ENCODE measurements at regions not wholly inside any gene's neighbourhood (a gene's known extent, or its start where the extent isn't known, plus 50 kb on each side); places are given as distances from the start of the nearest gene placed in this dataset.

- H3K36me3 ChIP-seq (ENCODE audit: low read depth, missing control alignments), result no peaks in the 10 kb centered on the region
- H3K27me3 ChIP-seq, result no peaks in the 10 kb centered on the region
- no peak overlapping the region for H3K4me3 ChIP-seq
- intact Hi-C loops (cut with DNase I; ENCODE audit: low total_unique reads), result no loop called here
- TF ChIP-seq POLR2A (IDR thresholded peaks at IDR 0.05) (no peak), CTCF (IDR thresholded peaks at IDR 0.05) (no peak)
- H3K27ac ChIP-seq, result no peak overlapping the region
- DNase-seq, result no peak
- no peaks in the 10 kb centered on the region for H3K9me3 ChIP-seq
- H3K4me1 ChIP-seq, result peaks cover 10% of the 10 kb centered on the region
- 91 to 93% methylated on average over 1 of the region's 1 CpG for WGBS, 2 donors
Observed at GRCh38 chr10:108791794-108792474, 1131.4 kb downstream of the XPNPEP1 start.

GRCh38 chr10:108791030-108791429, 1132.3 kb downstream of the XPNPEP1 start:
- 93% methylated on average over 4 of the region's 4 CpGs for WGBS, 2 donors
- Histone ChIP-seq H3K36me3 (ENCODE audit: low read depth, missing control alignments) (no peaks in the 10 kb centered on the region), H3K4me3 (no peak overlapping the region), H3K27ac (no peak overlapping the region), H3K27me3 (no peaks in the 10 kb centered on the region), H3K4me1 (peaks cover 10% of the 10 kb centered on the region), H3K9me3 (no peaks in the 10 kb centered on the region)
- no peak for DNase-seq
- intact Hi-C loops (cut with DNase I; ENCODE audit: low total_unique reads), result no loop called here
- no peak for TF ChIP-seq POLR2A (IDR thresholded peaks at IDR 0.05)
- no peak for TF ChIP-seq CTCF (IDR thresholded peaks at IDR 0.05)

DNA sequence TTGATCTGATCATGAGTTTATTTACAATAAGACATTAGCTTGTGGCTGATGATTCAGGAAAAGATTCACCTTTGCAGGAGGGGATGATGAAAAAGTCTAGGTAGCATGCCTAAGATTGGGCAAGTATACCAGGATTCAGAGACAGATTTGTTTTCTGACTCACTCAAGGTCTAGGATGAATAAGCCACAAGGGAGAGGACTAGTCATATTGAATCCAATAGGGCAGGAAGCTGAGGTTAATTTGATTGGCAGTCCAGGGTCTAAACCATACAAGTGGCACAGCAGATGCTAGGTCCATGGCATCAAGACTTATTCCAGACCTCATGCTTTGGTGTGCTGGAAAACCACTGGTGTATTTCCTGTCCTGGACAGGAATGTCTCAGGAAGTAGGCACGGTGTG, 1133.4 kb downstream of the XPNPEP1 start:
- 67 to 81% methylated on average over 1 of the region's 1 CpG for WGBS, 2 donors
- no peaks in the 10 kb centered on the region for H3K36me3 ChIP-seq (ENCODE audit: low read depth, missing control alignments)
- DNase-seq, result no peak
- intact Hi-C loops (cut with DNase I; ENCODE audit: low total_unique reads), result no loop called here
- TF ChIP-seq CTCF (IDR thresholded peaks at IDR 0.05) (no peak), POLR2A (IDR thresholded peaks at IDR 0.05) (no peak)
- peaks cover 10% of the 10 kb centered on the region for H3K4me1 ChIP-seq
- H3K4me3 ChIP-seq, result no peak overlapping the region
- no peaks in the 10 kb centered on the region for H3K27me3 ChIP-seq
- no peak overlapping the region for H3K27ac ChIP-seq
- no peaks in the 10 kb centered on the region for H3K9me3 ChIP-seq

DNA sequence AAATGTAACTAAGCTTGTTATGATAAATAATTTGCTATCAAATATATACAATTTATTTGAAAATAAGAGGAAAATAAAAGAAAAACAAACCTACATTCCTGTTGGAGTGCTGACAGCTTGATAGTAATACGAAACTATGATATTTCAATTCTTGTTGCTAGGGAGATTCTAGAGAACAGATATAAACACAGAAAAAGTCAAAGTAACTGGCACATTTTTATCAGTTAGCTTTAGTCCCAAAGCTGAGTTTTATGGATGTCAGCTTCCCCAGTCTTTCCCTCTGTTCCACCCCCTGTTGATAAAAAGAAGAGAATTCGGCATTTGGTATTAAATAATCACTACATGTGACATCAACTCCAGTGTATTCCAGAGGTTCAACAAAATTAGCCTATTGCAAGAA, 1134.0 kb downstream of the XPNPEP1 start:
- Histone ChIP-seq H3K4me3 (no peak overlapping the region), H3K36me3 (ENCODE audit: low read depth, missing control alignments) (no peaks in the 10 kb centered on the region), H3K4me1 (peaks cover 10% of the 10 kb centered on the region), H3K9me3 (no peaks in the 10 kb centered on the region), H3K27ac (no peak overlapping the region), H3K27me3 (no peaks in the 10 kb centered on the region)
- WGBS, 2 donors, result 38 to 40% methylated on average over 2 of the region's 2 CpGs
- no peak for DNase-seq
- TF ChIP-seq CTCF (IDR thresholded peaks at IDR 0.05) (no peak), POLR2A (IDR thresholded peaks at IDR 0.05) (no peak)
- intact Hi-C loops (cut with DNase I; ENCODE audit: low total_unique reads), result no loop called here

DNA sequence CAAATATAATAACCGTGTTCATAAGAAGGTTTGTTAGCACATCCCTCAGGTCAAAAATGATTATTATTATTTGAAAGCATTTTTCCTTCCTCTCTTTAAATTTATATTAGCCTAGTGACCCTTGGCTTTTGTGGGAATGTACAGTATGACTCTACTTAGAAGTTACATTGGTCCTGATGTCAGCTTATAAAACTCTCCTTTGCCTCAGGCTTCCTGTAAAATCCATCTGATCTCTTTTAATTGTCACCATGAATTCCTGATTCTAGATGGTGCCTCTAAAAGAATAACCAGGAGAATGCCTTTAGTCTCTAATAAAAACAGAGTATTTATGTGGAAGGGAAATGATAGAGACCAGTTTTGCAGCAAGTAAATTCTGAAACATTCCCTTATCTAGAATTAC, 1134.4 kb downstream of the XPNPEP1 start:
- TF ChIP-seq CTCF (IDR thresholded peaks at IDR 0.05), result no peak
- WGBS, 2 donors, result 38 to 48% methylated on average over 1 of the region's 1 CpG
- no peaks in the 10 kb centered on the region for H3K9me3 ChIP-seq
- H3K36me3 ChIP-seq (ENCODE audit: low read depth, missing control alignments), result no peaks in the 10 kb centered on the region
- peaks cover 10% of the 10 kb centered on the region for H3K4me1 ChIP-seq
- intact Hi-C loops (cut with DNase I; ENCODE audit: low total_unique reads), result no loop called here
- DNase-seq, result no peak
- no peaks in the 10 kb centered on the region for H3K27me3 ChIP-seq
- no peak overlapping the region for H3K4me3 ChIP-seq
- H3K27ac ChIP-seq, result no peak overlapping the region

Data from testis (tissue), 2 donors.